DOHH2 (cell line): ENCODE measurements at regions not wholly inside any gene's neighbourhood (a gene's known extent, or its start where the extent isn't known, plus 50 kb on each side); places are given as distances from the start of the nearest gene placed in this dataset.

Experiments used
- CTCF ChIP-seq: fragments of 200-600 bp; sonication (generic); IDR thresholded peaks from one replicate; pipeline ENCODE4 v1.5.1; 2014; ENCODE audit warnings: antibody characterized with exemption, mild to moderate bottlenecking, low read depth, low read length; ENCODE audit not compliant: poor library complexity, severe bottlenecking
- EZH2phosphoT487 ChIP-seq: fragments of 200-600 bp; sonication (generic); IDR thresholded peaks from 2 replicates; pipeline ENCODE4 v1.6.1; 2017; ENCODE audit warnings: borderline replicate concordance, mild to moderate bottlenecking, antibody characterized with exemption, low read length, moderate library complexity, mixed read lengths

GRCh38 chr14:39621678-39622077, 189.4 kb upstream of the FBXO33 start:
- no peak for TF ChIP-seq CTCF
- TF ChIP-seq EZH2phosphoT487: no peak
